ENCODE measurements at regions not wholly inside any gene's neighbourhood (a gene's known extent, or its start where the extent isn't known, plus 50 kb on each side); places are given as distances from the start of the nearest gene placed in this dataset.

DNA sequence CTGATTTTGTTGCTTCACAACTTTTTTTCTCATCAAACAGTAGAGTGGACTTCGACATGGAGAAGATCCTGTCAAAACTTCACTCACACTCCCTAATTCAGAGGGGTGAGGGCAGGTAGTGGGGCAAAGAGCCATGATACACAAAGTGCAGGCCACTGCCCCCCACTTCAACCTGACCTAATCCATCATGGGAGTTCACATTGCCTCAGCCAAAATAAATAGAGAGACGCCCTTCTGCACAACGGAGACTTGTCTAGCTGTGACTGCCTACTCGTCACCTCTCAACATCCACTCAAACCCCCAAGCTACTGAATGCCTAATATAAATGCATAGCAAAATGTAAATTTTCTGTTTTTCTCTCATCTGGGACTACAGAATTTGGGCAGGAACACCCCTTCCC, 213.2 kb downstream of the PMP22 start:
- no peaks in the 10 kb centered on the region for H3K36me3 ChIP-seq (ENCODE audit: control insufficient read depth, insufficient read depth, low read length)
- no peaks in the 10 kb centered on the region for H3K9me3 ChIP-seq (ENCODE audit: control insufficient read depth, low read length)
- H3K4me1 ChIP-seq (ENCODE audit: control insufficient read depth, insufficient read depth, low read length), result peaks cover 21% of the 10 kb centered on the region
- no peak overlapping the region for H3K4me3 ChIP-seq (ENCODE audit: insufficient read depth, low read depth, low read length)
- no peak overlapping the region for H3K27ac ChIP-seq (ENCODE audit: insufficient read depth, low read depth, low read length, poor library complexity, severe bottlenecking)
- no peaks in the 10 kb centered on the region for H3K27me3 ChIP-seq (ENCODE audit: control insufficient read depth, insufficient read depth, low read length, poor library complexity, severe bottlenecking)
- 91 to 95% methylated on average over 4 of the region's 4 CpGs for WGBS, 2 experiments

DNA sequence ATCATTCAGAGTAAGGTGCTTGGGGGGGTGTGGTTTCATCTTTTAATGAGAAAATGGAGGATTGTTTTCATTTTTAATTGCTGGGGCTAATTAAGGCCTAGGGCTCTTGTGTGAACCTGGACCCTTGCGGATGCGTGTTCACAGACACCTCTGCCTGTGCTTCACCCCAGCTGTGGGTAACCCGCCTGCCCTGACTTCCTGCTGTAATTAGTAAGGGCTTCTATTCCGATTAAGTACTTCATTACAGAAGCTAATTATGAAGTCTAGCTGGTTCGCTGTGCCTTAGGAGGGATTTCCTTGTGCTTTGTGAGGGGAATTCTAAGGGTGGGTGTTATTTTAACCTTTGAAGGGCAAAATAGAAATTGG, 215.3 kb downstream of the PMP22 start:
- Histone ChIP-seq H3K36me3 (ENCODE audit: control insufficient read depth, insufficient read depth, low read length) (no peaks in the 10 kb centered on the region), H3K27me3 (ENCODE audit: control insufficient read depth, insufficient read depth, low read length, poor library complexity, severe bottlenecking) (no peaks in the 10 kb centered on the region), H3K27ac (ENCODE audit: insufficient read depth, low read depth, low read length, poor library complexity, severe bottlenecking) (no peak overlapping the region), H3K9me3 (ENCODE audit: control insufficient read depth, low read length) (no peaks in the 10 kb centered on the region), H3K4me3 (ENCODE audit: insufficient read depth, low read depth, low read length) (no peak overlapping the region), H3K4me1 (ENCODE audit: control insufficient read depth, insufficient read depth, low read length) (peaks cover 21% of the 10 kb centered on the region)
- WGBS, 2 experiments, result 83 to 87% methylated on average over 5 of the region's 5 CpGs

DNA sequence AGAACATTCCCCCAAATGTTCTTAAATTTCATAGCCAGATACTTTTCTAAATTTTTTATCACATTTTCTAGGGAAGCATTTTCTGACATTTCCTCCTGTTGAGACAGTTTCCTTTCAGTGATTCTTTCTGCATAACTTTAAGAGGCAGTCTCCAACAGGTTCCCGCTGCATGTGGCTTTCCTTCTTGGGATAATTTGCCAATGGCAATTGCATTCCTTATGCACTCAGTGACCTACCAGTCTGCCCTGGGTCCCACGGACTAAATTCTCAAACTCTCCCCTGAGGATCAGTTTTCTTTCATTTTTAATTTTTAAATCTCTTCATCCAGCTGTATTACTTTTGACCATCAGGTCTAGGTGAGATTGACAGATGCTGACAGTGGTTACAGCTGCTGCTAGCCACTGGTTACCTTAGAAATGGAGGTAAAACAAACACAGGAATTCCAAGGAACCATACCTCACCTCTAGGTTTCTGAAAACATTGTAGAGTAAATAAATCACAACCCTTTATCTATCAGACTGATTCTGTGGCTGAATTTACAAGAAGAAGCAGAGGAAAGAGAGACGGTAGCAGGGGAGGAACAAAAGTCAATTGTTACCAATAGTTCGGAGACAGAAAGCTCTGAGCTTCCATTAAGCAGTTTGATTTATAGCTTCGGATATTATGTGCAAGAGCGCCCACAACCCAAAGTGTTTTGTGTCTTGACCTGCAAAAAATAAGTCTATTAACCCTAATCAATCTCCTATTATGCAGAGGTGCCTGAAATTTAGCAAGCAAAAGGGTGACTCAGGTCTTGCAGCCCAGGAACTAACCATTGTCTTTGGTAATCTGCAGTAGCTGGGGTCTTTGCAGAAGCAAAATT, 216.0 kb downstream of the PMP22 start:
- no peaks in the 10 kb centered on the region for H3K36me3 ChIP-seq (ENCODE audit: control insufficient read depth, insufficient read depth, low read length)
- no peaks in the 10 kb centered on the region for H3K27me3 ChIP-seq (ENCODE audit: control insufficient read depth, insufficient read depth, low read length, poor library complexity, severe bottlenecking)
- H3K27ac ChIP-seq (ENCODE audit: insufficient read depth, low read depth, low read length, poor library complexity, severe bottlenecking), result no peak overlapping the region
- WGBS, 2 experiments, result 44 to 50% methylated on average over 6 of the region's 6 CpGs
- no peaks in the 10 kb centered on the region for H3K9me3 ChIP-seq (ENCODE audit: control insufficient read depth, low read length)
- H3K4me3 ChIP-seq (ENCODE audit: insufficient read depth, low read depth, low read length), result no peak overlapping the region
- H3K4me1 ChIP-seq (ENCODE audit: control insufficient read depth, insufficient read depth, low read length), result peaks cover 21% of the 10 kb centered on the region

DNA sequence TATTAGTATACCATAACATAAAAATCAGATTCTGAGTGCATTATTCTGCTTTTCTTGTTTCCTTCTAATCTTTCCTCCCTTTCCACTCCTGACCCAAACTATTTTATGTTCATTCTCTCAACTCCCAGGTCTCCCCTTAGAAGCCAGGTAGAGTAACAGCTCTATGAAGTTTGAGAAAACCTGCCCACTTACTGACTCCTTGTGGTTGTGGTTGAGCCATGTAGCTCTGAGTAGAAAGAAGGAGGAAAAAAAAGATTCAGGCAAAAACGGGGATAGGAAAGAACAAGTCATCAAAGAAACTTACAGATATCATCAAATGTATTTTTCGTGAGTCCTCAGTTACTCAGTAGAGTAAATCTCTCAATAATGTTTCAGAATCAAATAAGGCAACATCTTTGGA, 216.7 kb downstream of the PMP22 start:
- Histone ChIP-seq H3K36me3 (ENCODE audit: control insufficient read depth, insufficient read depth, low read length) (no peaks in the 10 kb centered on the region), H3K27ac (ENCODE audit: insufficient read depth, low read depth, low read length, poor library complexity, severe bottlenecking) (no peak overlapping the region), H3K27me3 (ENCODE audit: control insufficient read depth, insufficient read depth, low read length, poor library complexity, severe bottlenecking) (no peaks in the 10 kb centered on the region), H3K4me1 (ENCODE audit: control insufficient read depth, insufficient read depth, low read length) (peaks cover 21% of the 10 kb centered on the region), H3K4me3 (ENCODE audit: insufficient read depth, low read depth, low read length) (no peak overlapping the region), H3K9me3 (ENCODE audit: control insufficient read depth, low read length) (no peaks in the 10 kb centered on the region)
- WGBS, 2 experiments, result 54 to 57% methylated on average over 2 of the region's 2 CpGs

DNA sequence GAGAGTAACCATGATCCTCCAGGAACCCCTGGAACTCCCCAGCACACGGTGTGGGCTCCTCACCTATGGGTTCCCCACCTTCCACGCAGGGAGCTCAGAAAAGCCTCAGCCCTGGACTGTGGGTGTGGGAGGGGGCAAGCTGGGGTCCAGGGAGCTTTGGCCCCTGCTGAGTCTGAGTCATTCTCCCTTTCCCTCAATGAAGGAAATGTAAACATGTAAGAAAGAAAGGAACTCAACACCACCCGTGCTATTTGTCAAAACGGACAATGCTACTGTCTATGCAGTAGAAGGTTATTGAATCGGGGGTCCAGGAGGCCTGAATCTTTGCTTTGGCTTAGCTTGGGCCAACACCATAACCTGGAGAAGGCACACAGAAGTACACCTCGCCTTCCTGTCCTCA, 222.8 kb downstream of the PMP22 start:
- H3K27me3 ChIP-seq (ENCODE audit: control insufficient read depth, insufficient read depth, low read length, poor library complexity, severe bottlenecking), result no peaks in the 10 kb centered on the region
- H3K4me1 ChIP-seq (ENCODE audit: control insufficient read depth, insufficient read depth, low read length), result no peaks in the 10 kb centered on the region

DNA sequence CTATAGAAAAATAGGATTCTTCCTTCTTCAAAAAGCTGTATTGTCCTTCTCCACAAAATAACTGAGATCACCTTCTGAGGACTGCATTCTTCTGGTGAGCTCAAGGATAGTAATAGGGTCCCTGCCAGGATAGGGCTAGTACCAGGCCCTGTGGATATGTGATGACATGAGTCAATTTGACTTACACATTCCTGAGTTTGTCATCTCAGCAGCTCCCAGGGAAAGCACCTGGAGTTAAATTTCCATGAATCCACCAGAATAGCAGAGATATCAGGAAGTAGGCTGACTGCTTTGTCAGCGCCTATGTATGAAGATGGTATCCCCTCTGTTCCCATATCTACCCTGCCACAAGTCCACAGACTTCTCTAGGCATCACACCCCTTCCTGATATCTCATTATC, 225.8 kb downstream of the PMP22 start:
- Histone ChIP-seq H3K4me3 (ENCODE audit: insufficient read depth, low read depth, low read length) (no peak overlapping the region), H3K36me3 (ENCODE audit: control insufficient read depth, insufficient read depth, low read length) (no peaks in the 10 kb centered on the region), H3K27me3 (ENCODE audit: control insufficient read depth, insufficient read depth, low read length, poor library complexity, severe bottlenecking) (no peaks in the 10 kb centered on the region), H3K9me3 (ENCODE audit: control insufficient read depth, low read length) (no peaks in the 10 kb centered on the region), H3K27ac (ENCODE audit: insufficient read depth, low read depth, low read length, poor library complexity, severe bottlenecking) (no peak overlapping the region), H3K4me1 (ENCODE audit: control insufficient read depth, insufficient read depth, low read length) (no peaks in the 10 kb centered on the region)
- WGBS, 2 experiments, result 86 to 100% methylated on average over 1 of the region's 1 CpG

More for the DNA sequence above, 222.8 kb downstream of the PMP22 start:
- H3K36me3 ChIP-seq (ENCODE audit: control insufficient read depth, insufficient read depth, low read length), result no peaks in the 10 kb centered on the region
- no peak overlapping the region for H3K27ac ChIP-seq (ENCODE audit: insufficient read depth, low read depth, low read length, poor library complexity, severe bottlenecking)
- H3K9me3 ChIP-seq (ENCODE audit: control insufficient read depth, low read length), result no peaks in the 10 kb centered on the region
- H3K4me3 ChIP-seq (ENCODE audit: insufficient read depth, low read depth, low read length), result no peak overlapping the region
- WGBS, 2 experiments, result 85 to 87% methylated on average over 6 of the region's 6 CpGs

DNA sequence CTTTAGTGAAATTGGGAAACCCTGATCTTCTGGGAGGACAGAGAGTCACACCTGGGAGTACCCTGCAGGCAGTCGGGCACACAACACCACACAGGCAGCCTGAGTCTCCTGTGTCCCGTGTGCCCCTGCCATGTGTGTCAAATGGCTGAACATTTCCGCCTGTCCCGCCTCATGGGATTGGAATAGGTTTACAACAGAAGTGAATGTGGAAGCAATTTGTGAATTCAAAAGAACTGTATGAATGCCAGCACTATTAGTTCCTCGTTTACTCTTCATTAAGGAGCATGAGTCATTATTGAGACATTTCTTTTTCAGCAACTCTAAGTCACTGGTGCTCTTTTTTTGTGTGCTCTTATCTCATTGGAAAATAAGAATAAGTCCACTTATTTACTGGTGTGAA, 226.5 kb downstream of the PMP22 start:
- no peak overlapping the region for H3K4me3 ChIP-seq (ENCODE audit: insufficient read depth, low read depth, low read length)
- 92 to 93% methylated on average over 5 of the region's 5 CpGs for WGBS, 2 experiments

DNA sequence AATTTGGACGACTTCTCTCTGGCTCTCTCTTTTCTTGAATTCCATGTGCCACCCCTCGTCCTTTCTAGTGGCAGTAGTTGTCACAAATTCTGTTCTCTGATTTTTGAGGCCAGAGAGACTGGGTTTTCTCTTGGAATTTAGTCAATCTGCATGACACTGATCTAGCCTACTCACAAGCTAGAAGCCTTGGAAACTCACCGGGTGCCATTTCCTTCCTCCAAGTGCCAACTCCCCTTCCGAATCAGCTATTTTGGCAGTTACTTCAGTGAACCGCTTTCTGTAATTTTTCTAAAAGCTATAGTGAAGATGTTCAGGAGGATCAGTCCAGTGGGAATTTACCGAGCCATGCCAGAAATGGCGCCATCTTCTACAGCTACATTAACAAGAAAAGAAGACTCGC, 228.9 kb downstream of the PMP22 start:
- peaks cover 20% of the 10 kb centered on the region for H3K4me1 ChIP-seq (ENCODE audit: control insufficient read depth, insufficient read depth, low read length)
- no peak overlapping the region for H3K4me3 ChIP-seq (ENCODE audit: insufficient read depth, low read depth, low read length)
- no peaks in the 10 kb centered on the region for H3K36me3 ChIP-seq (ENCODE audit: control insufficient read depth, insufficient read depth, low read length)
- H3K9me3 ChIP-seq (ENCODE audit: control insufficient read depth, low read length), result no peaks in the 10 kb centered on the region
- H3K27ac ChIP-seq (ENCODE audit: insufficient read depth, low read depth, low read length, poor library complexity, severe bottlenecking), result no peak overlapping the region
- 70 to 80% methylated on average over 7 to 8 of the region's 8 CpGs for WGBS, 2 experiments
- H3K27me3 ChIP-seq (ENCODE audit: control insufficient read depth, insufficient read depth, low read length, poor library complexity, severe bottlenecking), result no peaks in the 10 kb centered on the region

More for the DNA sequence above, 226.5 kb downstream of the PMP22 start:
- H3K4me1 ChIP-seq (ENCODE audit: control insufficient read depth, insufficient read depth, low read length), result peaks cover under 1% of the 10 kb centered on the region
- H3K27ac ChIP-seq (ENCODE audit: insufficient read depth, low read depth, low read length, poor library complexity, severe bottlenecking), result no peak overlapping the region
- H3K9me3 ChIP-seq (ENCODE audit: control insufficient read depth, low read length), result no peaks in the 10 kb centered on the region
- H3K27me3 ChIP-seq (ENCODE audit: control insufficient read depth, insufficient read depth, low read length, poor library complexity, severe bottlenecking), result no peaks in the 10 kb centered on the region
- no peaks in the 10 kb centered on the region for H3K36me3 ChIP-seq (ENCODE audit: control insufficient read depth, insufficient read depth, low read length)

DNA sequence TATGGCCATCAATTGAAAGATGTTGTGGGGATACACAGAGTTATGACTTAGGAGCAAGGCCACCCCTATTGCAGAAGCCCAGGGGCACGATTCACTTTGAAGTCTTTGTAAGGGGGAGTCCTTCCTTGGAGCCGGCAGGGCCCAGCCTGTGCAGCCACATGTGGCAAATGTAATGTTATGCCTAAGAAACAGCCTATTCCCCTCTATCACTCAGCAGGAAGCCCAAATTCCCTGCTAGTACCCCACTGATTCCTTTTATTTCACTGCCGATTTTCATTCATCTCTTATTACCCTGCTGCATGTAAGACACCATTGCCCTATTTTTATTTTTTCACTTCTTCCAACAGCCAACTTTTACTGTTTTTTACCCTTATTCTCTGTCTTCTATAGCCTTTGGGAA, 233.2 kb downstream of the PMP22 start:
- peaks cover 23% of the 10 kb centered on the region for H3K4me1 ChIP-seq (ENCODE audit: control insufficient read depth, insufficient read depth, low read length)
- H3K36me3 ChIP-seq (ENCODE audit: control insufficient read depth, insufficient read depth, low read length), result no peaks in the 10 kb centered on the region
- 10 to 15% methylated on average over 3 of the region's 3 CpGs for WGBS, 2 experiments
- no peak overlapping the region for H3K4me3 ChIP-seq (ENCODE audit: insufficient read depth, low read depth, low read length)
- H3K27me3 ChIP-seq (ENCODE audit: control insufficient read depth, insufficient read depth, low read length, poor library complexity, severe bottlenecking), result no peaks in the 10 kb centered on the region
- H3K27ac ChIP-seq (ENCODE audit: insufficient read depth, low read depth, low read length, poor library complexity, severe bottlenecking), result no peak overlapping the region
- no peaks in the 10 kb centered on the region for H3K9me3 ChIP-seq (ENCODE audit: control insufficient read depth, low read length)

DNA sequence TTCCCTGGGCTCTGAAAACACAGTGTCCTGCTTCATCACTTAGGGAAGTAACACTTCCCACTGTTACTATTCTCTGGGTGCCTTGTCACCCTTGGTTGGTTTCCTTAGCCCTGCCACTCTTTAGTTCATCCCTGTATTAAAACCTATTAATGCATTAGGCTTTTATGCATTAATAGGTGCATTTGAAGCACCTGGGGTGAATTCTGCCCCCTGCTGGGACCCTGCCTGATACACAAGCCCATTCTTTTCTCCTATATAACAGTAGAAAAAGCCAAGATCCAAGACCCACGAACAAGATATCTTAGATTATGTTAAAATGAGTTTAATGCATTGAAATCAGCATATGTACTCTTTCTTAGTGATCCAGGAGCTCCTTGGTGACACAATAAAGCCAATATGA, 235.7 kb downstream of the PMP22 start:
- Histone ChIP-seq H3K27me3 (ENCODE audit: control insufficient read depth, insufficient read depth, low read length, poor library complexity, severe bottlenecking) (no peaks in the 10 kb centered on the region), H3K36me3 (ENCODE audit: control insufficient read depth, insufficient read depth, low read length) (no peaks in the 10 kb centered on the region), H3K4me1 (ENCODE audit: control insufficient read depth, insufficient read depth, low read length) (peaks cover 23% of the 10 kb centered on the region), H3K9me3 (ENCODE audit: control insufficient read depth, low read length) (no peaks in the 10 kb centered on the region), H3K27ac (ENCODE audit: insufficient read depth, low read depth, low read length, poor library complexity, severe bottlenecking) (no peak overlapping the region), H3K4me3 (ENCODE audit: insufficient read depth, low read depth, low read length) (no peak overlapping the region)
- WGBS, 2 experiments, result 91% methylated on average over 1 of the region's 1 CpG; no CpG with 5 or more reads in 1 of the 2 experiments

Measured in ectodermal cell (in vitro differentiated cells).